PC-3 (cell line): ENCODE measurements at regions not wholly inside any gene's neighbourhood (a gene's known extent, or its start where the extent isn't known, plus 50 kb on each side); places are given as distances from the start of the nearest gene placed in this dataset.

Experiments
- ATAC-seq: fragments of 200-7000 bp; cut with Tn5 transposase; 2 replicates; pipeline ENCODE4 v1.9.1; 2020; ENCODE audit warnings: mild to moderate bottlenecking, moderate library complexity
- BruUV-seq: library from RNA; stranded (reverse); fragments of 400-500 nt; replicated peaks from 2 replicates; lab custom pipeline; 2021; lab: Mats Ljungman, UMichigan
- CTCF ChIA-PET: fragments of 300-600 bp; sonication (Branson Sonifier 250); formaldehyde crosslinking; loops from one replicate; lab custom pipeline; 2022; ENCODE audit warnings: antibody characterized with exemption; lab: Charles Lee
- POLR2A ChIA-PET: fragments of 300-600 bp; sonication (Branson Sonifier 250); formaldehyde crosslinking; loops from one replicate; lab custom pipeline; 2022; ENCODE audit warnings: antibody characterized with exemption; ENCODE audit not compliant: unreplicated experiment; lab: Charles Lee
- DNase-seq: peaks from one replicate; pipeline ENCODE4 v3.0.0-alpha.2; 2015
- H2AFZ ChIP-seq: fragments of 300-600 bp; sonication (generic); 2 replicates; pipeline ENCODE4 v1.6.0; 2016; ENCODE audit warnings: antibody characterized with exemption, low read length
- H3F3A ChIP-seq: fragments of 300-600 bp; sonication (generic); one replicate; pipeline ENCODE4 v1.6.0; 2017; ENCODE audit warnings: antibody characterized with exemption, low read length, control low read depth, mild to moderate bottlenecking; ENCODE audit not compliant: unreplicated experiment
- H3K27ac ChIP-seq: fragments of 300-600 bp; sonication (generic); 2 replicates; pipeline ENCODE4 v1.5.1; 2016; ENCODE audit warnings: mild to moderate bottlenecking, low read length
- H3K27me3 ChIP-seq: fragments of 300-600 bp; sonication (generic); 2 replicates; pipeline ENCODE4 v1.6.1; 2016; ENCODE audit warnings: low read length, mixed read lengths
- H3K36me3 ChIP-seq: fragments of 300-600 bp; sonication (generic); 2 replicates; pipeline ENCODE4 v1.6.1; 2016; ENCODE audit warnings: low read depth, mixed run types, low read length, mixed read lengths
- H3K4me1 ChIP-seq: fragments of 300-600 bp; sonication (generic); 2 replicates; pipeline ENCODE4 v1.5.1; 2016; ENCODE audit warnings: low read length; ENCODE audit not compliant: insufficient read depth
- H3K4me2 ChIP-seq: fragments of 300-600 bp; sonication (generic); 2 replicates; pipeline ENCODE4 v1.6.0; 2016; ENCODE audit warnings: low read length
- H3K4me3 ChIP-seq: fragments of 300-600 bp; sonication (generic); 2 replicates; pipeline ENCODE4 v1.5.1; 2016; ENCODE audit warnings: mild to moderate bottlenecking, low read length, mixed read lengths
- H3K79me2 ChIP-seq: fragments of 300-600 bp; sonication (generic); 2 replicates; pipeline ENCODE4 v1.6.1; 2017; ENCODE audit warnings: low read length, mixed read lengths
- H3K9ac ChIP-seq: fragments of 300-600 bp; sonication (generic); 2 replicates; pipeline ENCODE4 v1.6.0; 2016; ENCODE audit warnings: mild to moderate bottlenecking, low read length
- H3K9me2 ChIP-seq: fragments of 300-600 bp; sonication (generic); replicated peaks from 2 replicates; pipeline ENCODE4 v1.6.1; 2016; ENCODE audit warnings: mixed run types, low read length, mixed read lengths
- H3K9me3 ChIP-seq: fragments of 300-600 bp; sonication (generic); 2 replicates; pipeline ENCODE4 v1.6.1; 2016; ENCODE audit warnings: low read length, mixed read lengths
- H4K20me1 ChIP-seq: fragments of 300-600 bp; sonication (generic); 2 replicates; pipeline ENCODE4 v1.6.1; 2016; ENCODE audit warnings: low read length, mixed read lengths
- EZH2 ChIP-seq: fragments of 300-600 bp; sonication (generic); IDR thresholded peaks from one replicate; pipeline ENCODE4 v1.6.1; 2017; ENCODE audit warnings: antibody characterized with exemption, mild to moderate bottlenecking, low read length; ENCODE audit not compliant: unreplicated experiment
- EZH2phosphoT487 ChIP-seq: fragments of 300-600 bp; sonication (generic); IDR thresholded peaks from 2 replicates; pipeline ENCODE4 v1.6.1; 2018; ENCODE audit warnings: mild to moderate bottlenecking, antibody characterized with exemption, low read length, borderline replicate concordance
- intact Hi-C: fragments of 100-400 bp; cut with micrococcal nuclease; formaldehyde crosslinking; loops from 2 replicates; pipeline ENCODE4 v1.9.0; 2023
- TF ChIP-seq, protein P1 (sequence below): fragments of 300-600 bp; sonication (generic); conservative IDR thresholded peaks from 2 replicates; pipeline ENCODE4 v1.5.1; 2017; ENCODE audit warnings: antibody characterized with exemption, low read depth, mild to moderate bottlenecking, low read length

DNA sequence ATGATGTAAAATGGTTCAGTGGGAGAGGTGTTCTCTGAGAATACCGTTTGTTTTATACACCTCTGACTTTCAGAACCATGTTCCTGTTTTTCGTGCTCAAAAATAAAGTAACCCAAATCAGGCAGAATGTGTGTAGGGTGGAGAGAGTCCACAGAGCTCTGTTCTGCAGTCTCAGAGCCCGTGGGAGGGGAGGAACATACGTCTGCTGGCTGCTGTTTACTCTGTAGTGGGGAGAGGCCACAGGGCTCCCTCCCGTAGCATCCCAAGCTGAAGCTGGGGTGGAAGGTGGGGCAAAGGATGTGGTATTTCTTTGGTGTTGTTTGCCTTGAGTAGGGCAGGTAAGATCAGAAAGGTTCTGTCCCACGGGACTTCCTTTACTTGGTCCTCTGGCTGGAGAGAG, 348.5 kb downstream of the DNAH5 start:
- POLR2A ChIA-PET, result no interaction called here
- no peak overlapping the region for H3K4me2 ChIP-seq
- H4K20me1 ChIP-seq, result no peaks in the 10 kb centered on the region
- no peak overlapping the region for H3K9ac ChIP-seq
- H3K9me3 ChIP-seq, result no peaks in the 10 kb centered on the region
- intact Hi-C loops, result no loop called here
- no peak overlapping the region for H3K4me3 ChIP-seq
- TF ChIP-seq EZH2phosphoT487 (no peak), EZH2 (no peak)
- TF ChIP-seq, protein P1, sequence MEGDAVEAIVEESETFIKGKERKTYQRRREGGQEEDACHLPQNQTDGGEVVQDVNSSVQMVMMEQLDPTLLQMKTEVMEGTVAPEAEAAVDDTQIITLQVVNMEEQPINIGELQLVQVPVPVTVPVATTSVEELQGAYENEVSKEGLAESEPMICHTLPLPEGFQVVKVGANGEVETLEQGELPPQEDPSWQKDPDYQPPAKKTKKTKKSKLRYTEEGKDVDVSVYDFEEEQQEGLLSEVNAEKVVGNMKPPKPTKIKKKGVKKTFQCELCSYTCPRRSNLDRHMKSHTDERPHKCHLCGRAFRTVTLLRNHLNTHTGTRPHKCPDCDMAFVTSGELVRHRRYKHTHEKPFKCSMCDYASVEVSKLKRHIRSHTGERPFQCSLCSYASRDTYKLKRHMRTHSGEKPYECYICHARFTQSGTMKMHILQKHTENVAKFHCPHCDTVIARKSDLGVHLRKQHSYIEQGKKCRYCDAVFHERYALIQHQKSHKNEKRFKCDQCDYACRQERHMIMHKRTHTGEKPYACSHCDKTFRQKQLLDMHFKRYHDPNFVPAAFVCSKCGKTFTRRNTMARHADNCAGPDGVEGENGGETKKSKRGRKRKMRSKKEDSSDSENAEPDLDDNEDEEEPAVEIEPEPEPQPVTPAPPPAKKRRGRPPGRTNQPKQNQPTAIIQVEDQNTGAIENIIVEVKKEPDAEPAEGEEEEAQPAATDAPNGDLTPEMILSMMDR, result no peak
- H3K9me2 ChIP-seq, result no peaks in the 10 kb centered on the region
- CTCF ChIA-PET, result no interaction called here
- H3K79me2 ChIP-seq, result no peaks in the 10 kb centered on the region
- no peak overlapping the region for H3K27ac ChIP-seq
- DNase-seq (no peak), ATAC-seq (no peak)
- H3K36me3 ChIP-seq, result no peaks in the 10 kb centered on the region
- no peak overlapping the region for H2AFZ ChIP-seq
- H3F3A ChIP-seq, result no peaks in the 10 kb centered on the region
- no TSS peak for BruUV-seq
- peaks cover 15% of the 10 kb centered on the region for H3K4me1 ChIP-seq
- no peaks in the 10 kb centered on the region for H3K27me3 ChIP-seq

DNA sequence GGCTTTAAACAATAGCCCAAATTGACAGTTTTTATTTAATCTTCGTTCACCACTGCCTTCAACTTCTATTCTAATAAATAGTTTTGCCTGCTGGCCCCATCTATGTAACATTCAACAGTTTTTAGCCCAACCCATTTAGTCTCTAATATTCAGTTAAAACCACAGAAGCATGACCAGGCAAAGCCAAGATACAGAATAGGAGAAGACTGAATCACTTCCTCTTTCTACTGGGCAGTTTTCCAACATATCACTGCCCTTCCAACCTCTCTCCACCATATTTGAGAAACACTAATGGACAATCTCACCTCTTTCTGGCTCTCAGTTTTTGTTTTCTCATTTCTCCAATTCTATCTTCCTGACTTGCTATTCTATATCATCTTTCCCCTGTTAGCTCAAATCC, 352.9 kb downstream of the DNAH5 start:
- no peaks in the 10 kb centered on the region for H3F3A ChIP-seq
- intact Hi-C loops, result no loop called here
- ChIA-PET CTCF (no interaction called here), POLR2A (no interaction called here)
- no peak overlapping the region for H2AFZ ChIP-seq
- BruUV-seq, result no TSS peak
- H3K4me2 ChIP-seq, result peak overlapping the region; percentile 17; the same call in 1 of the 2 replicates
- no peak overlapping the region for H3K4me3 ChIP-seq
- TF ChIP-seq, protein P1, result no peak
- TF ChIP-seq EZH2phosphoT487, result no peak
- no peak overlapping the region for H3K9ac ChIP-seq
- H3K36me3 ChIP-seq, result no peaks in the 10 kb centered on the region
- no peaks in the 10 kb centered on the region for H3K79me2 ChIP-seq
- DNase-seq (peak; percentile 91), ATAC-seq (peak; percentile 70)
- H3K27ac ChIP-seq, result 0 out of 2 replicates have a peak overlapping the region, but pooled peaks have one; percentile 11
- H3K9me3 ChIP-seq, result no peaks in the 10 kb centered on the region
- H3K4me1 ChIP-seq, result peaks cover 14% of the 10 kb centered on the region
- no peaks in the 10 kb centered on the region for H4K20me1 ChIP-seq
- no peaks in the 10 kb centered on the region for H3K27me3 ChIP-seq
- H3K9me2 ChIP-seq, result no peaks in the 10 kb centered on the region

DNA sequence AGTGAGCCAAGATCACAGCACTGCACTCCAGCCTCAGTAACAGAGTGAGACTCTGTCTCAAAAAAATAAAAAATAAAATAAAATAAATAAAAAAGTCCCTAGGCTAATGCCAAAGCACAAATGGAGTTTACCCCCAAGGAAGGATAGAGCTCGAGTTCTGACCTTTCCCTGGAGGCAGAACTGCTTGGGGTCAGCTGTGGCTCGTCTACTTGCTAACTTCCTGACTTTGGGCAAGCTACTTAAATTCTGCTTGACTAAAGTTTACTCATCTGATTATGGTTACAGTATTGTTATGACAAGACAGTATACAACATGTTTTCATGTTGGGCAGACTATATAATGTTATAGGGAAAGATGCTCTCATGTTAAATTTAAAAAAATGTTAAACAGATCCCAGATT, 359.2 kb downstream of the DNAH5 start:
- BruUV-seq, result no TSS peak
- no peaks in the 10 kb centered on the region for H3F3A ChIP-seq
- intact Hi-C loops, result no loop called here
- TF ChIP-seq EZH2phosphoT487 (no peak), EZH2 (no peak)
- TF ChIP-seq, protein P1, result no peak
- no peaks in the 10 kb centered on the region for H3K9me2 ChIP-seq
- H3K9me3 ChIP-seq, result no peaks in the 10 kb centered on the region
- H3K27ac ChIP-seq, result no peak overlapping the region
- ChIA-PET CTCF (no interaction called here), POLR2A (no interaction called here)
- no peak overlapping the region for H3K4me2 ChIP-seq
- no peaks in the 10 kb centered on the region for H4K20me1 ChIP-seq
- no peaks in the 10 kb centered on the region for H3K79me2 ChIP-seq
- no peaks in the 10 kb centered on the region for H3K27me3 ChIP-seq
- no peak overlapping the region for H3K4me3 ChIP-seq
- H2AFZ ChIP-seq, result no peak overlapping the region
- no peak overlapping the region for H3K9ac ChIP-seq
- no peaks in the 10 kb centered on the region for H3K4me1 ChIP-seq
- ATAC-seq, result no peak
- peak; percentile 22 for DNase-seq
- H3K36me3 ChIP-seq, result no peaks in the 10 kb centered on the region
